Neutrophil (primary cell): ENCODE measurements at regions not wholly inside any gene's neighbourhood (a gene's known extent, or its start where the extent isn't known, plus 50 kb on each side); places are given as distances from the start of the nearest gene placed in this dataset.

Source experiments
- H3K27ac ChIP-seq: fragments of 200-600 bp; sonication (generic); 2 replicates; pipeline ENCODE4 v1.5.1; 2016; ENCODE audit warnings: mild to moderate bottlenecking, moderate library complexity
- H3K27me3 ChIP-seq: fragments of 200-600 bp; sonication (generic); 2 replicates; pipeline ENCODE4 v1.6.0; 2016; ENCODE audit warnings: mild to moderate bottlenecking
- H3K36me3 ChIP-seq: fragments of 200-600 bp; sonication (generic); 2 replicates; pipeline ENCODE4 v1.5.1; 2017
- H3K4me1 ChIP-seq, 2 experiments: fragments of 200-600 bp in 1 of 2; sonication (generic) in 1 of 2; 1 replicate in 1 of 2; 2 replicates in 1 of 2; pipeline versions ENCODE4 v1.5.1 to v1.6.1; 2013 to 2016; ENCODE audit warnings: low read depth in 1 of 2, low read length in 1 of 2, mild to moderate bottlenecking in 1 of 2, moderate library complexity in 1 of 2; ENCODE audit not compliant: control insufficient read depth in 1 of 2, insufficient read depth in 1 of 2
- H3K4me3 ChIP-seq, 2 experiments: fragments of 200-600 bp in 1 of 2; sonication (generic) in 1 of 2; 1 replicate in 1 of 2; 2 replicates in 1 of 2; pipeline ENCODE4 v1.5.1; 2013 to 2016; ENCODE audit warnings: low read depth in 1 of 2, low read length in 1 of 2, mild to moderate bottlenecking in 1 of 2, moderate library complexity in 1 of 2
- H3K9me3 ChIP-seq: fragments of 200-600 bp; sonication (generic); 2 replicates; pipeline ENCODE4 v1.5.1; 2016
- TF ChIP-seq, protein P1 (sequence below): fragments of 200-600 bp; sonication (generic); IDR thresholded peaks from 2 replicates; pipeline ENCODE4 v1.5.1; 2016; ENCODE audit warnings: antibody characterized with exemption

GRCh38 chr12:124658302-124658701 lies 90.9 kb upstream of the NCOR2 start:
- peaks cover 3 to 4% of the 10 kb centered on the region in 2 experiments for H3K4me1 ChIP-seq
- H3K9me3 ChIP-seq = no peaks in the 10 kb centered on the region
- TF ChIP-seq, protein P1, sequence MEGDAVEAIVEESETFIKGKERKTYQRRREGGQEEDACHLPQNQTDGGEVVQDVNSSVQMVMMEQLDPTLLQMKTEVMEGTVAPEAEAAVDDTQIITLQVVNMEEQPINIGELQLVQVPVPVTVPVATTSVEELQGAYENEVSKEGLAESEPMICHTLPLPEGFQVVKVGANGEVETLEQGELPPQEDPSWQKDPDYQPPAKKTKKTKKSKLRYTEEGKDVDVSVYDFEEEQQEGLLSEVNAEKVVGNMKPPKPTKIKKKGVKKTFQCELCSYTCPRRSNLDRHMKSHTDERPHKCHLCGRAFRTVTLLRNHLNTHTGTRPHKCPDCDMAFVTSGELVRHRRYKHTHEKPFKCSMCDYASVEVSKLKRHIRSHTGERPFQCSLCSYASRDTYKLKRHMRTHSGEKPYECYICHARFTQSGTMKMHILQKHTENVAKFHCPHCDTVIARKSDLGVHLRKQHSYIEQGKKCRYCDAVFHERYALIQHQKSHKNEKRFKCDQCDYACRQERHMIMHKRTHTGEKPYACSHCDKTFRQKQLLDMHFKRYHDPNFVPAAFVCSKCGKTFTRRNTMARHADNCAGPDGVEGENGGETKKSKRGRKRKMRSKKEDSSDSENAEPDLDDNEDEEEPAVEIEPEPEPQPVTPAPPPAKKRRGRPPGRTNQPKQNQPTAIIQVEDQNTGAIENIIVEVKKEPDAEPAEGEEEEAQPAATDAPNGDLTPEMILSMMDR = no peak
- no peak overlapping the region for H3K4me3 ChIP-seq
- no peak overlapping the region for H3K27ac ChIP-seq
- H3K27me3 ChIP-seq = peaks cover 21% of the 10 kb centered on the region
- no peaks in the 10 kb centered on the region for H3K36me3 ChIP-seq

DNA sequence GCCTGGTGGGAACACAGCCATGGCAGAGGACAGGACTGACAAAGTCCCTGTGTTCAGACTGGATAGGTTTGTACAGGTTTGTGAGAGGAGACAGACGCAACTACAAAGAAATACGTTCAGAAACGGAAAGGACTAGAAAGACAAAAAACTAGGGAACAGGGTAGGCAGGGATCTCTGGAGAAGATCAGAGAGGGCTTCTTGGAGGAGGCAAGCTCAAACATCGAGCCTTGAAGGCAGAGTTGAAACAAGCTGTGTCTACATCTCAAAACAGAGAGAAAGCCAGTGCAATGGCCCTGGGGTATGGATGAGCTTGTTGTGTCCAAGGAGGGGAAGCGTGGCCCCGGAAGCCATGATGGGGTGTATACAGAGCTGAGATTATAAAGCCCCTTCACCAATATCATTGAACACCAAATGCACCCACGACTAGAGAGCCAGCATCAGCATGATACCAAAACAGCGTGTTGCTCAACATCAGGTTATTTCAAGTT lies 89.6 kb upstream of the NCOR2 start:
- Histone ChIP-seq H3K4me3 (no peak overlapping the region), H3K36me3 (no peaks in the 10 kb centered on the region), H3K4me1 (peaks cover 7 to 9% of the 10 kb centered on the region in 2 experiments), H3K27ac (no peak overlapping the region), H3K9me3 (no peaks in the 10 kb centered on the region), H3K27me3 (peaks cover 32% of the 10 kb centered on the region)
- TF ChIP-seq, protein P1 = no peak

DNA sequence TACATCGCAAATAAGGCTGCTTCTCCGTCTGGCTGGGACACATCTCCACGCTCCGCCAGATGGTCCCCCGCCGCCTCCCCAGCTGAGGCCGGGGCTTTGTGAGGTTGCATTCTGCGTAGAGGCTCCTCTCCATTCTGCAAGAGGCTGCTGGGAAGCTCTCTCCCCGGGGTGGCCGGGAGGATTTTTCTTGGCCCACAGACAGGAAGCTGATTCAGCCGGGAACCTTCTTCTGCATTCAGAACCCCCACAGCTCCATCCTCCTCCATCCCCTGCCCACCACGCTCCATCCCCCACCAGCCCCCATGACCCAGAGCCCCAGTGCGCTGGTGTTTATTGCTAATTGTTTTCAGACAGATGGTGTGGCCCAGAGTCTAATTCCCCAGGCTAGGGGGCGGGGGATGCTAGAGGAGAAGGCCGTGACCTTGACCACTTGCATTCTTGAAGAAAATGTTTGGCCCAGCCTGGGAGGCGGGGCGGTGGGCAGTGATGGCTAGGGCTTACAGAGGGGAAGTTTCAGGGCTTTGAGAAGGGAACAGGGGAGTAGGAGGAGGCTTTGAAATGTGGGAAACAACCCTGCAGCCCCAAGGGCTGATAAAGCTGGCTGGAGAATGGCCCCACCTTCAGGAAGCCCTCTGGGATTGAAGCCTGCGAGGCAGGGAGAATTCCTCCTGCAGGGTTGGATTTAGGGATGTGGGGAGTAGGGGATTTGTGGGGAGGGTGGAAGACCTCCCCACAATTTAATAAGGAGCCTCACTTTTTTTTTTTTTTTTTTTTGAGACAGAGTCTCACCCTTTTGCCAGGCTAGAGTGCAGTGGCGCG lies 88.5 kb upstream of the NCOR2 start:
- H3K4me3 ChIP-seq = no peak overlapping the region
- no peak overlapping the region for H3K27ac ChIP-seq
- no peaks in the 10 kb centered on the region for H3K36me3 ChIP-seq
- TF ChIP-seq, protein P1 = no peak
- H3K9me3 ChIP-seq = no peaks in the 10 kb centered on the region
- peaks cover 32% of the 10 kb centered on the region for H3K27me3 ChIP-seq
- H3K4me1 ChIP-seq = peaks cover 7 to 9% of the 10 kb centered on the region in 2 experiments

DNA sequence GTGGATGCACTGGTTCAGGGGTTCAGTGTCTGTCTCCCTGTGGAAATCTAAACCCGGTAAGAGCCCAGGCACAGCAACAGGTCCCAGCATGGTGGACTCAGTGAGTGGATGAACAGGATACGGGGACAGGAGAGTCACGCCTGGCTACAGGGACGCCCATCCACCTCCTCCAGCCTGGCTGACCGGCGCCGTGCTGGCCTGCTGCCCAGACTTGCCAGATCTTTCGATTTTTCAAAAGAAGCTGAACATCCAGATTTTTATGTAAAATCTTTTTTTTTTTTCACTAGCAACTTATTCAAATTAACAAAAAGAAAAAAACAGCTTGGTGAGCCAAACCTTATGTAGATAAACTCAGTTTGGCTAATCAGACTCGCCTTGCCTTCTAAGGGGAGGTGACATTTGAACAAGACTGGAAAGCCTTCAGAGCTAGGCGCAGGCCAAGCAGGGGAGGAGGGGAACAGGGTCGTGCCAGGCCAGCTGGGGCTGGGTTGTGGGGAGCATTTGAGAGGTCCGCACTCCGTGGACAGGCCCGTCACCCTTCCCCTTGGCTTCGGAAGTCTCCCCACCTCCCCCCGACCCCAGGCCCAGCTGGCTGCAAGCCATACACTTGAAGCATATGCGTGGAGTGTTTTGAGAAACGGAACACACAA lies 87.8 kb upstream of the NCOR2 start:
- TF ChIP-seq, protein P1 = no peak
- Histone ChIP-seq H3K27ac (no peak overlapping the region), H3K4me3 (no peak overlapping the region), H3K9me3 (no peaks in the 10 kb centered on the region), H3K4me1 (peaks cover 7 to 9% of the 10 kb centered on the region in 2 experiments), H3K36me3 (no peaks in the 10 kb centered on the region), H3K27me3 (peaks cover 32% of the 10 kb centered on the region)

DNA sequence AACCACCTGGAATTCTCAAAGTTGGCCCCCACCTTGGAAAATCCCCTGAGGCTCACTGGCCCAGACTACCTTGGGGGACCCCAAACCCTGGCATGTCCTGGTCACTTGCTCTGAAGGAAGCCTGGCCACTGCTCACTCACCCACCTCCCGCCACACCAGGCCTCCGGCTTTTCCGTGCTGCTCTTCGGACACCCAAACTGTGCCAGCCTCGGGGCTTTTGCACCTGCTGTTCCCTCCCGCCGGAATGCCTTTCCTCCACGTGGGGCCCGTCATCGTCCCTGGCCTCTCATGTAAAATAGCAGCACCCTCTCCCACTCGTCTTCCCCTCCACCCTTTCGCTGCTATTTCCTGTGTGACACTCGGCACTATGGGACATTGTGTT lies 87.2 kb upstream of the NCOR2 start:
- no peak overlapping the region for H3K27ac ChIP-seq
- no peak overlapping the region for H3K4me3 ChIP-seq
- no peaks in the 10 kb centered on the region for H3K36me3 ChIP-seq
- TF ChIP-seq, protein P1 = no peak
- H3K27me3 ChIP-seq = peaks cover 32% of the 10 kb centered on the region
- no peaks in the 10 kb centered on the region for H3K9me3 ChIP-seq
- peaks cover 7 to 9% of the 10 kb centered on the region in 2 experiments for H3K4me1 ChIP-seq
